ENCODE measurements at regions not wholly inside any gene's neighbourhood (a gene's known extent, or its start where the extent isn't known, plus 50 kb on each side); places are given as distances from the start of the nearest gene placed in this dataset.
"Not testable (repeated sequence)": the region's sequence is repeated elsewhere in the genome, so short reads cannot be mapped to it uniquely, and the experiment has no call there.

GRCh38 chr1:64348961-64349648 lies 120.8 kb upstream of the CACHD1 start:
- no peak for DNase-seq (ENCODE audit: low read depth)
- no peak for TF ChIP-seq POLR2A (IDR thresholded peaks at IDR 0.05; ENCODE audit: extremely low read depth, insufficient read length)
- TF ChIP-seq, protein P1, sequence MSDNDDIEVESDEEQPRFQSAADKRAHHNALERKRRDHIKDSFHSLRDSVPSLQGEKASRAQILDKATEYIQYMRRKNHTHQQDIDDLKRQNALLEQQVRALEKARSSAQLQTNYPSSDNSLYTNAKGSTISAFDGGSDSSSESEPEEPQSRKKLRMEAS (IDR thresholded peaks at IDR 0.05; ENCODE audit: low read depth, low read length) = no peak
- TF ChIP-seq CTCF (IDR thresholded peaks at IDR 0.05; ENCODE audit: low read depth, low read length) = no peak
- TF ChIP-seq MYC (IDR thresholded peaks at IDR 0.05; ENCODE audit: low read depth, low read length) = no peak
- H3K4me3 ChIP-seq (ENCODE audit: low read depth, low read length) = no peak overlapping the region

DNA sequence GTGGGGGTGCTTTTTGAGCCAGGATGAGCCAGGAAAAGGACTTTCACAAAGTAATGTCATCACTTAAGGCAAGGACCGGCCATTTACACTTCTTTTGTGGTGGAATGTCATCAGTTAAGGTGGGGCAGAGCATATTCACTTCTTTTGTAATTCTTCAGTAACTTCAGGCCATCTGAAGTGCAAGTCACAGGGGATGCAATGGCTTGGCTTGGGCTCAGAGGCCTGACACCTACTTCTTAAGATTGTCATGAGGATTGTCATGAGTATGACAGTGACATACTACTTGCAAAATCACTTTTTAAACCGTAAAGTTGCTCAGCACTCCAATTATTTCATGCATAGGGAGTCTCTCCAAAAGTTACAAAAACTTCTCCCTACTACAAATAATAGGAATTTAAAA lies 114.4 kb upstream of the CACHD1 start:
- not testable (repeated sequence) for DNase-seq (ENCODE audit: low read depth); H3K4me3 ChIP-seq (ENCODE audit: low read depth, low read length)

GRCh38 chr1:64356636-64357256 lies 113.2 kb upstream of the CACHD1 start:
- no peak for TF ChIP-seq CTCF (IDR thresholded peaks at IDR 0.05; ENCODE audit: low read depth, low read length)
- no peak for TF ChIP-seq MYC (IDR thresholded peaks at IDR 0.05; ENCODE audit: low read depth, low read length)
- no peak for TF ChIP-seq POLR2A (IDR thresholded peaks at IDR 0.05; ENCODE audit: extremely low read depth, insufficient read length)
- TF ChIP-seq, protein P1 (IDR thresholded peaks at IDR 0.05; ENCODE audit: low read depth, low read length) = no peak
- no peak overlapping the region for H3K4me3 ChIP-seq (ENCODE audit: low read depth, low read length)
- no peak for DNase-seq (ENCODE audit: low read depth)

DNA sequence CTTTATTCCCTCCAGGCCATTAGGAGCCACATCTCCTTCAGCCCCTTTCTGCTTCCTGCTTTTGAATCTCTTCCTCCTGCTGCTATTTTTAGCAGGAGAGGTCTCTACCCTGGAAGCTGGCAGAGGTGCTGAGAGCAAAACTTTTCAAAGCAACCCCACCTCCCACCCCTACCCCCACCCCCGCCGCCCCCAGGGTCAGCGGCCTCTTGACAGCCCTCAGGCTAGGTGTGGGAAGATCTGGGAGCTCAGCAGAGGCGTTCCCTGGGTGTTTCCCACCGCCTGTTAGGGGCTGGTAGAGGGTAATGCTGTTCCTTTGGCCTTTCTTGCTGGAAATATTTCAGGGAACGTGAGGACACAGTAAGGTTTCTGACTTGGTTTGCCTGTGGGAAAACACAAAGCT lies 112.5 kb upstream of the CACHD1 start:
- no peak for DNase-seq (ENCODE audit: low read depth)
- TF ChIP-seq, protein P1 (IDR thresholded peaks at IDR 0.05; ENCODE audit: low read depth, low read length) = no peak
- TF ChIP-seq MYC (IDR thresholded peaks at IDR 0.05; ENCODE audit: low read depth, low read length) = no peak
- no peak for TF ChIP-seq POLR2A (IDR thresholded peaks at IDR 0.05; ENCODE audit: extremely low read depth, insufficient read length)
- no peak for TF ChIP-seq CTCF (IDR thresholded peaks at IDR 0.05; ENCODE audit: low read depth, low read length)
- no peak overlapping the region for H3K4me3 ChIP-seq (ENCODE audit: low read depth, low read length)

GRCh38 chr1:64358692-64359091 lies 111.2 kb upstream of the CACHD1 start:
- DNase-seq (ENCODE audit: low read depth) = no peak
- H3K4me3 ChIP-seq (ENCODE audit: low read depth, low read length) = no peak overlapping the region
- TF ChIP-seq CTCF (IDR thresholded peaks at IDR 0.05; ENCODE audit: low read depth, low read length) = no peak
- no peak for TF ChIP-seq MYC (IDR thresholded peaks at IDR 0.05; ENCODE audit: low read depth, low read length)
- TF ChIP-seq POLR2A (IDR thresholded peaks at IDR 0.05; ENCODE audit: extremely low read depth, insufficient read length) = no peak
- TF ChIP-seq, protein P1 (IDR thresholded peaks at IDR 0.05; ENCODE audit: low read depth, low read length) = no peak

- no peak overlapping the region for H3K4me3 ChIP-seq (ENCODE audit: low read depth, low read length)
- TF ChIP-seq POLR2A (IDR thresholded peaks at IDR 0.05; ENCODE audit: extremely low read depth, insufficient read length) = no peak
- no peak for TF ChIP-seq MYC (IDR thresholded peaks at IDR 0.05; ENCODE audit: low read depth, low read length)
- TF ChIP-seq, protein P1 (IDR thresholded peaks at IDR 0.05; ENCODE audit: low read depth, low read length) = no peak
- TF ChIP-seq CTCF (IDR thresholded peaks at IDR 0.05; ENCODE audit: low read depth, low read length) = no peak
- DNase-seq (ENCODE audit: low read depth) = no peak
These were observed 108.0 kb upstream of the CACHD1 start for GRCh38 chr1:64361974-64362373.
